Caco-2 (cell line): ENCODE measurements at regions not wholly inside any gene's neighbourhood (a gene's known extent, or its start where the extent isn't known, plus 50 kb on each side); places are given as distances from the start of the nearest gene placed in this dataset.

Experiments
- BruUV-seq: library from RNA; stranded (reverse); fragments of 400-500 nt; replicated peaks from 2 replicates; lab custom pipeline; 2021; lab: Mats Ljungman, UMichigan
- CTCF ChIA-PET: fragments of 300-600 bp; sonication (Branson Sonifier 250); formaldehyde crosslinking; loops from one replicate; lab custom pipeline; 2022; ENCODE audit warnings: antibody characterized with exemption; lab: Charles Lee
- POLR2A ChIA-PET: fragments of 300-600 bp; sonication (Branson Sonifier 250); formaldehyde crosslinking; loops from one replicate; lab custom pipeline; 2022; ENCODE audit warnings: antibody characterized with exemption; lab: Charles Lee
- DNase-seq, 2 experiments: peaks; one replicate each; pipeline versions ENCODE4 v3.0.0 to v3.0.0-alpha.2; 2020 to 2022
- H3K27me3 ChIP-seq: replicated peaks from 2 replicates; pipeline ENCODE4 v1.6.0; 2011; ENCODE audit warnings: low read length; ENCODE audit not compliant: control insufficient read depth, insufficient read depth
- H3K36me3 ChIP-seq: 2 replicates; pipeline ENCODE4 v1.5.1; 2011; ENCODE audit warnings: low read length; ENCODE audit not compliant: control insufficient read depth, insufficient read depth
- H3K4me1 ChIP-seq: fragments of 250-450 bp; sonication (Bioruptor Pico); 2 replicates; pipeline ENCODE4 v1.5.1; 2020; ENCODE audit warnings: mild to moderate bottlenecking
- H3K4me3 ChIP-seq: 2 replicates; pipeline ENCODE4 v1.5.1; 2011; ENCODE audit warnings: low read depth, mild to moderate bottlenecking, control low read depth, low read length
- H3K9me3 ChIP-seq: fragments of 250-450 bp; sonication (Bioruptor Pico); 2 replicates; pipeline ENCODE4 v1.5.1; 2020; ENCODE audit warnings: mild to moderate bottlenecking, moderate library complexity
- H3K27ac Mint-ChIP-seq: one replicate; pipeline ENCODE4 v1.8.0; 2022; ENCODE audit warnings: mixed read lengths; ENCODE audit not compliant: unreplicated experiment
- H3K27me3 Mint-ChIP-seq: one replicate; pipeline ENCODE4 v1.8.0; 2022; ENCODE audit warnings: mixed read lengths; ENCODE audit not compliant: insufficient read depth, unreplicated experiment
- H3K36me3 Mint-ChIP-seq: one replicate; pipeline ENCODE4 v1.8.0; 2022; ENCODE audit warnings: mild to moderate bottlenecking, mixed read lengths; ENCODE audit not compliant: insufficient read depth, unreplicated experiment
- H3K4me1 Mint-ChIP-seq: one replicate; pipeline ENCODE4 v1.8.0; 2022; ENCODE audit warnings: low read depth, mixed read lengths; ENCODE audit not compliant: unreplicated experiment
- H3K4me3 Mint-ChIP-seq: one replicate; pipeline ENCODE4 v1.8.0; 2022; ENCODE audit warnings: mild to moderate bottlenecking, moderate library complexity, mixed read lengths; ENCODE audit not compliant: unreplicated experiment
- H3K9me3 Mint-ChIP-seq: one replicate; pipeline ENCODE4 v1.8.0; 2022; ENCODE audit warnings: mixed read lengths; ENCODE audit not compliant: unreplicated experiment
- CTCF ChIP-seq, 2 experiments: fragments of 200-600 bp in 1 of 2; IDR thresholded peaks; 1 replicate in 1 of 2; 2 replicates in 1 of 2; pipeline versions ENCODE4 v1.5.1 to v1.8.0; 2011 to 2022; ENCODE audit warnings: antibody characterized with exemption in 1 of 2, control low read depth in 1 of 2, inconsistent platforms in 1 of 2, low read depth in 1 of 2, low read length in 1 of 2, mild to moderate bottlenecking in 1 of 2, moderate library complexity in 1 of 2; ENCODE audit not compliant: insufficient read depth in 1 of 2, severe bottlenecking in 1 of 2, unreplicated experiment in 1 of 2
- intact Hi-C: fragments of 100-400 bp; cut with micrococcal nuclease; formaldehyde crosslinking; loops from one replicate; pipeline ENCODE4 v1.10.0; 2022; ENCODE audit not compliant: unreplicated experiment

DNA sequence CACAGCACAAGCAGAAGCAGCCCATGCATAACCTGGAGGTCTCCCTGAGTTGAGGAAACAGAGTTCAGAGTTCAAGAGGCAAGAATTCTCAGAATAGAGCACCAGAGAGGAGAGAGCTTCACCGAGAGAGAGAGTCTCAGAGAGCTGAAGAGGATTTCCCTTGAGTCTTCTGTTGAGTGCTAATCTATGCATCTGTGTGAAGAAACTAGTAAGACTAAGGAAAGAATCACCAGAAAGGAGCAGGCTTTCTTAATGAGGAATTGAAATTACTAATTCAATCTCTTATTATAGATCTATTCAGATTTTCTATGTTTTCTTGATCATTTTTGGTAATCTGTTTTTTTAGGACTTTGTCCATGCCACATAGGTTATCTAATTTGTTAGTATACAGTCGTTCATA, 89.3 kb upstream of the CTAGE1 start:
- H3K27me3 Mint-ChIP-seq, result no peaks in the 10 kb centered on the region
- no peak for TF ChIP-seq CTCF (IDR thresholded peaks at IDR 0.05; ENCODE audit: insufficient read depth in 1 of 2, low read depth in 1 of 2, low read length in 1 of 2, severe bottlenecking in 1 of 2, unreplicated experiment in 1 of 2)
- H3K4me3 Mint-ChIP-seq, result no peak overlapping the region
- H3K36me3 ChIP-seq, result no peaks in the 10 kb centered on the region
- BruUV-seq, result no TSS peak
- H3K4me1 ChIP-seq, result no peaks in the 10 kb centered on the region
- intact Hi-C loops, result no loop called here
- CTCF ChIA-PET, result no interaction called here
- no peaks in the 10 kb centered on the region for H3K9me3 Mint-ChIP-seq
- POLR2A ChIA-PET, result no interaction called here
- H3K4me3 ChIP-seq, result no peak overlapping the region
- H3K4me1 Mint-ChIP-seq, result peaks cover 14% of the 10 kb centered on the region
- no peaks in the 10 kb centered on the region for H3K27me3 ChIP-seq
- no peak overlapping the region for H3K27ac Mint-ChIP-seq
- H3K36me3 Mint-ChIP-seq, result no peaks in the 10 kb centered on the region
- DNase-seq, result no peak
- H3K9me3 ChIP-seq, result no peaks in the 10 kb centered on the region

GRCh38 chr18:22509423-22509822, 91.7 kb upstream of the CTAGE1 start:
- Histone ChIP-seq H3K9me3 (no peaks in the 10 kb centered on the region), H3K4me3 (no peak overlapping the region), H3K27me3 (no peaks in the 10 kb centered on the region), H3K36me3 (no peaks in the 10 kb centered on the region), H3K4me1 (no peaks in the 10 kb centered on the region)
- no peaks in the 10 kb centered on the region for H3K9me3 Mint-ChIP-seq
- intact Hi-C loops, result no loop called here
- POLR2A ChIA-PET, result no interaction called here
- H3K27ac Mint-ChIP-seq, result no peak overlapping the region
- no TSS peak for BruUV-seq
- no peak for TF ChIP-seq CTCF (IDR thresholded peaks at IDR 0.05; ENCODE audit: insufficient read depth in 1 of 2, low read depth in 1 of 2, low read length in 1 of 2, severe bottlenecking in 1 of 2, unreplicated experiment in 1 of 2)
- H3K36me3 Mint-ChIP-seq, result no peaks in the 10 kb centered on the region
- no peaks in the 10 kb centered on the region for H3K27me3 Mint-ChIP-seq
- no peak overlapping the region for H3K4me3 Mint-ChIP-seq
- H3K4me1 Mint-ChIP-seq, result peaks cover 3% of the 10 kb centered on the region
- CTCF ChIA-PET, result no interaction called here
- DNase-seq, result no peak

DNA sequence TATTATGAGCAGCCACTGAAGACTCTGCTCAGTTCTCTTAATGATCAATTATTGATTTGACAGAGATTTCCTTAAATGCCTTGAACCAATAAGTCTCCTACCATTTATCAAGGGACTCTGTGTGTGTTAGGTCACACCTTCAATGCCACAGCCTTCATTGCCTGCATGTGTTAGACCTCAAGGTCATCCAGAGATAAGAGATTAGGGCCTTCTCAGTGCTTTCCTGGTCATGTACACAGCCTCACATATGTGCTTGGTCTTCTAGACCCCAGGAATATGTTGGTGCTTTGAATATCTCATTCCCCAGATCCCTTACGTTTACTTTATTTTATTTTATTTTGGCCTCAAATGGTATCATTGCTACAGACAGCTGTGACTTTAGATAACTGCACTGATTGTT, 93.0 kb upstream of the CTAGE1 start:
- H3K4me3 Mint-ChIP-seq, result no peak overlapping the region
- no peak for TF ChIP-seq CTCF (IDR thresholded peaks at IDR 0.05; ENCODE audit: insufficient read depth in 1 of 2, low read depth in 1 of 2, low read length in 1 of 2, severe bottlenecking in 1 of 2, unreplicated experiment in 1 of 2)
- DNase-seq, result no peak
- H3K27ac Mint-ChIP-seq, result no peak overlapping the region
- intact Hi-C loops, result no loop called here
- no peaks in the 10 kb centered on the region for H3K4me1 ChIP-seq
- H3K36me3 Mint-ChIP-seq, result no peaks in the 10 kb centered on the region
- ChIA-PET POLR2A (interaction anchor here (0.6 kb wide), 1 partner anchor 64 kb away, joined by 3 read pairs; no protein-coding TSS in a partner anchor), CTCF (no interaction called here)
- no TSS peak for BruUV-seq
- H3K27me3 ChIP-seq, result no peaks in the 10 kb centered on the region
- H3K4me1 Mint-ChIP-seq, result no peaks in the 10 kb centered on the region
- no peak overlapping the region for H3K4me3 ChIP-seq
- no peaks in the 10 kb centered on the region for H3K9me3 Mint-ChIP-seq
- no peaks in the 10 kb centered on the region for H3K36me3 ChIP-seq
- H3K9me3 ChIP-seq, result no peaks in the 10 kb centered on the region
- no peaks in the 10 kb centered on the region for H3K27me3 Mint-ChIP-seq
